ENCODE measurements at regions not wholly inside any gene's neighbourhood (a gene's known extent, or its start where the extent isn't known, plus 50 kb on each side); places are given as distances from the start of the nearest gene placed in this dataset.

- TF ChIP-seq CTCF (IDR thresholded peaks at IDR 0.05) (no peak), POLR2A (IDR thresholded peaks at IDR 0.05) (no peak)
These were observed 241.1 kb upstream of the TET2 start for GRCh38 chr4:104905546-104905945.

All from adrenal gland (tissue), 5 donors.